Neuron (in vitro differentiated cells): ENCODE measurements at regions not wholly inside any gene's neighbourhood (a gene's known extent, or its start where the extent isn't known, plus 50 kb on each side); places are given as distances from the start of the nearest gene placed in this dataset.

Experiments
- H2AFZ ChIP-seq: one replicate; pipeline ENCODE4 v1.6.1; 2013; ENCODE audit warnings: low read depth, mild to moderate bottlenecking, inconsistent platforms, low read length, moderate library complexity
- H3K27me3 ChIP-seq: one replicate; pipeline ENCODE4 v1.6.1; 2013; ENCODE audit warnings: low read length; ENCODE audit not compliant: insufficient read depth
- H3K36me3 ChIP-seq: one replicate; pipeline ENCODE4 v1.6.1; 2013; ENCODE audit warnings: low read length; ENCODE audit not compliant: insufficient read depth
- H3K4me1 ChIP-seq: one replicate; pipeline ENCODE4 v1.6.1; 2013; ENCODE audit warnings: low read length; ENCODE audit not compliant: insufficient read depth
- H3K4me3 ChIP-seq: 2 replicates; pipeline ENCODE4 v1.5.1; 2013; ENCODE audit warnings: mild to moderate bottlenecking, low read length, moderate library complexity
- H3K9me3 ChIP-seq: one replicate; pipeline ENCODE4 v1.6.1; 2013; ENCODE audit warnings: low read length

- Histone ChIP-seq H2AFZ (no peak overlapping the region), H3K4me3 (no peak overlapping the region), H3K4me1 (no peaks in the 10 kb centered on the region), H3K27me3 (no peaks in the 10 kb centered on the region), H3K9me3 (no peaks in the 10 kb centered on the region), H3K36me3 (no peaks in the 10 kb centered on the region)
Observed at GRCh38 chr6:119814609-119815400, 465.2 kb upstream of the MAN1A1 start.

GRCh38 chr6:119802464-119802863, 452.9 kb upstream of the MAN1A1 start:
- H3K27me3 ChIP-seq = no peaks in the 10 kb centered on the region
- H3K4me3 ChIP-seq = no peak overlapping the region
- no peaks in the 10 kb centered on the region for H3K36me3 ChIP-seq
- peaks cover 10% of the 10 kb centered on the region for H3K4me1 ChIP-seq
- no peaks in the 10 kb centered on the region for H3K9me3 ChIP-seq
- no peak overlapping the region for H2AFZ ChIP-seq

- no peaks in the 10 kb centered on the region for H3K36me3 ChIP-seq
- H3K4me3 ChIP-seq = no peak overlapping the region
- H3K4me1 ChIP-seq = peaks cover 10% of the 10 kb centered on the region
- no peaks in the 10 kb centered on the region for H3K27me3 ChIP-seq
- no peak overlapping the region for H2AFZ ChIP-seq
- no peaks in the 10 kb centered on the region for H3K9me3 ChIP-seq
Observed at GRCh38 chr6:119801056-119801455, 451.5 kb upstream of the MAN1A1 start.

GRCh38 chr6:119800526-119800925, 451.0 kb upstream of the MAN1A1 start:
- Histone ChIP-seq H3K4me1 (peaks cover 10% of the 10 kb centered on the region), H3K36me3 (no peaks in the 10 kb centered on the region), H3K9me3 (no peaks in the 10 kb centered on the region), H3K4me3 (no peak overlapping the region), H2AFZ (no peak overlapping the region), H3K27me3 (no peaks in the 10 kb centered on the region)

- H3K4me3 ChIP-seq = no peak overlapping the region
- H3K4me1 ChIP-seq = peaks cover 10% of the 10 kb centered on the region
- no peaks in the 10 kb centered on the region for H3K27me3 ChIP-seq
- no peak overlapping the region for H2AFZ ChIP-seq
- no peaks in the 10 kb centered on the region for H3K9me3 ChIP-seq
- no peaks in the 10 kb centered on the region for H3K36me3 ChIP-seq
Observed at GRCh38 chr6:119799596-119800509, 450.3 kb upstream of the MAN1A1 start.

- H3K9me3 ChIP-seq = no peaks in the 10 kb centered on the region
- no peaks in the 10 kb centered on the region for H3K36me3 ChIP-seq
- H2AFZ ChIP-seq = no peak overlapping the region
- no peak overlapping the region for H3K4me3 ChIP-seq
- H3K4me1 ChIP-seq = peaks cover 3% of the 10 kb centered on the region
- H3K27me3 ChIP-seq = no peaks in the 10 kb centered on the region
Observed at GRCh38 chr6:119791736-119792135, 442.2 kb upstream of the MAN1A1 start.

GRCh38 chr6:119781365-119781764, 431.8 kb upstream of the MAN1A1 start:
- no peaks in the 10 kb centered on the region for H3K4me1 ChIP-seq
- H3K27me3 ChIP-seq = no peaks in the 10 kb centered on the region
- no peak overlapping the region for H3K4me3 ChIP-seq
- H3K36me3 ChIP-seq = no peaks in the 10 kb centered on the region
- H2AFZ ChIP-seq = no peak overlapping the region
- H3K9me3 ChIP-seq = no peaks in the 10 kb centered on the region

- Histone ChIP-seq H3K4me3 (no peak overlapping the region), H3K9me3 (no peaks in the 10 kb centered on the region), H3K27me3 (no peaks in the 10 kb centered on the region)
Observed at GRCh38 chr6:119768201-119768600, 418.6 kb upstream of the MAN1A1 start.

GRCh38 chr6:119764927-119765681, 415.5 kb upstream of the MAN1A1 start:
- H3K4me3 ChIP-seq = no peak overlapping the region
- H3K4me1 ChIP-seq = no peaks in the 10 kb centered on the region
- H2AFZ ChIP-seq = no peak overlapping the region
- no peaks in the 10 kb centered on the region for H3K36me3 ChIP-seq
- H3K9me3 ChIP-seq = no peaks in the 10 kb centered on the region
- no peaks in the 10 kb centered on the region for H3K27me3 ChIP-seq

More at GRCh38 chr6:119768201-119768600, 418.6 kb upstream of the MAN1A1 start:
- no peaks in the 10 kb centered on the region for H3K4me1 ChIP-seq
- no peak overlapping the region for H2AFZ ChIP-seq
- no peaks in the 10 kb centered on the region for H3K36me3 ChIP-seq

GRCh38 chr6:119760046-119760445, 410.5 kb upstream of the MAN1A1 start:
- Histone ChIP-seq H3K4me3 (no peak overlapping the region), H3K4me1 (no peaks in the 10 kb centered on the region), H3K9me3 (no peaks in the 10 kb centered on the region), H2AFZ (no peak overlapping the region), H3K36me3 (no peaks in the 10 kb centered on the region), H3K27me3 (no peaks in the 10 kb centered on the region)

- no peaks in the 10 kb centered on the region for H3K36me3 ChIP-seq
- H3K4me3 ChIP-seq = no peak overlapping the region
- no peaks in the 10 kb centered on the region for H3K9me3 ChIP-seq
- H2AFZ ChIP-seq = no peak overlapping the region
- H3K27me3 ChIP-seq = no peaks in the 10 kb centered on the region
- no peaks in the 10 kb centered on the region for H3K4me1 ChIP-seq
Observed at GRCh38 chr6:119758385-119758784, 408.8 kb upstream of the MAN1A1 start.

GRCh38 chr6:119757467-119757866, 407.9 kb upstream of the MAN1A1 start:
- no peak overlapping the region for H2AFZ ChIP-seq
- no peaks in the 10 kb centered on the region for H3K36me3 ChIP-seq
- H3K9me3 ChIP-seq = no peaks in the 10 kb centered on the region
- H3K27me3 ChIP-seq = no peaks in the 10 kb centered on the region
- H3K4me3 ChIP-seq = no peak overlapping the region
- no peaks in the 10 kb centered on the region for H3K4me1 ChIP-seq

GRCh38 chr6:119749335-119749734, 399.8 kb upstream of the MAN1A1 start:
- H3K36me3 ChIP-seq = no peaks in the 10 kb centered on the region
- H2AFZ ChIP-seq = no peak overlapping the region
- no peak overlapping the region for H3K4me3 ChIP-seq
- no peaks in the 10 kb centered on the region for H3K9me3 ChIP-seq
- no peaks in the 10 kb centered on the region for H3K27me3 ChIP-seq
- H3K4me1 ChIP-seq = no peaks in the 10 kb centered on the region
